Liver (tissue), 3 donors: ENCODE measurements at regions not wholly inside any gene's neighbourhood (a gene's known extent, or its start where the extent isn't known, plus 50 kb on each side); places are given as distances from the start of the nearest gene placed in this dataset.

Experiments used
- CTCF ChIP-seq: fragments of 150-350 bp; IDR thresholded peaks from 2 replicates; pipeline ENCODE4 v1.5.1; 2017; ENCODE audit warnings: improper control_type of control experiment, low read depth, low read length; ENCODE audit not compliant: missing input control
- GABPA ChIP-seq, 2 donors: IDR thresholded peaks in 1 of 2; conservative IDR thresholded peaks in 1 of 2; 2 replicates each; pipeline ENCODE4 v1.6.1; 2016; ENCODE audit warnings: antibody characterized with exemption in 2 of 2, mild to moderate bottlenecking in 1 of 2, moderate library complexity in 1 of 2
- REST ChIP-seq: IDR thresholded peaks from 2 replicates; pipeline ENCODE4 v1.6.1; 2016; ENCODE audit warnings: antibody characterized with exemption, mild to moderate bottlenecking
- YY1 ChIP-seq: IDR thresholded peaks from 2 replicates; pipeline ENCODE4 v1.6.1; 2016; ENCODE audit warnings: antibody characterized with exemption, mild to moderate bottlenecking
- donor health status: healthy.
- donor health status: healthy.

GRCh38 chr4:82076809-82077208 is 297.0 kb downstream of the HNRNPD start:
- TF ChIP-seq REST (no peak), CTCF (no peak), GABPA (IDR thresholded peaks at IDR 0.05 in 1 of 2, conservative IDR thresholded peaks at IDR 0.05 in 1 of 2) (no peak), YY1 (no peak)
